Peyer's patch (tissue), 4 donors: ENCODE measurements at regions not wholly inside any gene's neighbourhood (a gene's known extent, or its start where the extent isn't known, plus 50 kb on each side); places are given as distances from the start of the nearest gene placed in this dataset.

Experiments used
- POLR2A ChIP-seq, 2 donors: fragments of 450-650 bp; IDR thresholded peaks; one replicate each; pipeline ENCODE4 v1.5.1; 2017; ENCODE audit warnings: antibody characterized with exemption in 2 of 2, mild to moderate bottlenecking in 2 of 2, moderate library complexity in 2 of 2
- TF ChIP-seq, protein P1 (sequence below), 6 experiments: fragments of 450-650 bp in 4 of 6; fragments of 200-600 bp in 2 of 6; sonication (generic) in 1 of 6; IDR thresholded peaks; one replicate each; pipeline ENCODE4 v1.5.1; 2017 to 2019; ENCODE audit warnings: antibody characterized with exemption in 6 of 6, mild to moderate bottlenecking in 3 of 6, moderate library complexity in 1 of 6

DNA sequence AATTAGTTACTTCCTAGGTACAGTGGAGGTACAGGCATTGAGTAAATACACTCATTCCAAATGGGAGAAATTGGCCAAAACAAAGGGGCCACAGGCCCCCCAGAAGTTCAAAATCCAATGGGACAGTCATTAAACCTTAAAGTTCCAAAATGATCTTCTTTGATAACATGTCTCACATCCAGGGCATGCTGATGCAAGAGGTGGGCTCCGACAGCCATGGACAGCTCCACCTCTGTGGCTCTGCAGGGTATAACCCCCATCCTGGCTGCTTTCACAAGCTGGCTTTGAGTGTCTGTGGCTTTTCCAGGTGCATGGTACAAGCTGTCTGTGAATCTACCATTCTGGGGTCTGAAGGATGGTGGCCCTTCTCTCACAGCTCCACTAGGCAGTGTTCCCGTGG, 488.7 kb downstream of the DCDC2C start:
- TF ChIP-seq POLR2A (IDR thresholded peaks at IDR 0.05) = no peak
- TF ChIP-seq, protein P1, sequence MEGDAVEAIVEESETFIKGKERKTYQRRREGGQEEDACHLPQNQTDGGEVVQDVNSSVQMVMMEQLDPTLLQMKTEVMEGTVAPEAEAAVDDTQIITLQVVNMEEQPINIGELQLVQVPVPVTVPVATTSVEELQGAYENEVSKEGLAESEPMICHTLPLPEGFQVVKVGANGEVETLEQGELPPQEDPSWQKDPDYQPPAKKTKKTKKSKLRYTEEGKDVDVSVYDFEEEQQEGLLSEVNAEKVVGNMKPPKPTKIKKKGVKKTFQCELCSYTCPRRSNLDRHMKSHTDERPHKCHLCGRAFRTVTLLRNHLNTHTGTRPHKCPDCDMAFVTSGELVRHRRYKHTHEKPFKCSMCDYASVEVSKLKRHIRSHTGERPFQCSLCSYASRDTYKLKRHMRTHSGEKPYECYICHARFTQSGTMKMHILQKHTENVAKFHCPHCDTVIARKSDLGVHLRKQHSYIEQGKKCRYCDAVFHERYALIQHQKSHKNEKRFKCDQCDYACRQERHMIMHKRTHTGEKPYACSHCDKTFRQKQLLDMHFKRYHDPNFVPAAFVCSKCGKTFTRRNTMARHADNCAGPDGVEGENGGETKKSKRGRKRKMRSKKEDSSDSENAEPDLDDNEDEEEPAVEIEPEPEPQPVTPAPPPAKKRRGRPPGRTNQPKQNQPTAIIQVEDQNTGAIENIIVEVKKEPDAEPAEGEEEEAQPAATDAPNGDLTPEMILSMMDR (IDR thresholded peaks at IDR 0.05) = no peak
